GM12875 (cell line): ENCODE measurements at regions not wholly inside any gene's neighbourhood (a gene's known extent, or its start where the extent isn't known, plus 50 kb on each side); places are given as distances from the start of the nearest gene placed in this dataset.
"Not testable (repeated sequence)": the region's sequence is repeated elsewhere in the genome, so short reads cannot be mapped to it uniquely, and the experiment has no call there.

Source experiments
- H3K4me3 ChIP-seq: one replicate; pipeline ENCODE4 v1.5.1; 2011; ENCODE audit warnings: low read depth, low read length, control low read depth
- CTCF ChIP-seq: IDR thresholded peaks from 2 replicates; pipeline ENCODE4 v1.5.1; 2011; ENCODE audit warnings: low read depth, mild to moderate bottlenecking, control low read depth, inconsistent platforms, low read length, moderate library complexity, borderline replicate concordance; ENCODE audit not compliant: insufficient read depth

GRCh38 chr7:136389933-136390332 is 412.8 kb upstream of the MTPN start:
- no peak overlapping the region for H3K4me3 ChIP-seq
- no peak for TF ChIP-seq CTCF

GRCh38 chr7:136386876-136387275 is 409.7 kb upstream of the MTPN start:
- no peak overlapping the region for H3K4me3 ChIP-seq
- no peak for TF ChIP-seq CTCF

- H3K4me3 ChIP-seq = not testable (repeated sequence)
Observed at GRCh38 chr7:136371409-136371808, 394.2 kb upstream of the MTPN start.

GRCh38 chr7:136370137-136370536 is 393.0 kb upstream of the MTPN start:
- TF ChIP-seq CTCF = no peak
- H3K4me3 ChIP-seq = no peak overlapping the region

GRCh38 chr7:136369225-136369624 is 392.1 kb upstream of the MTPN start:
- no peak overlapping the region for H3K4me3 ChIP-seq
- no peak for TF ChIP-seq CTCF

- TF ChIP-seq CTCF = no peak
- H3K4me3 ChIP-seq = no peak overlapping the region
Observed at GRCh38 chr7:136359333-136359903, 382.3 kb upstream of the MTPN start.

GRCh38 chr7:136353287-136353686 is 376.1 kb upstream of the MTPN start:
- no peak for TF ChIP-seq CTCF
- H3K4me3 ChIP-seq = no peak overlapping the region

GRCh38 chr7:136348542-136349192 is 371.5 kb upstream of the MTPN start:
- TF ChIP-seq CTCF = no peak
- H3K4me3 ChIP-seq = no peak overlapping the region
